CD4-positive, alpha-beta T cell treated with Interleukin-17A for 1 hour (primary cell): ENCODE measurements at regions not wholly inside any gene's neighbourhood (a gene's known extent, or its start where the extent isn't known, plus 50 kb on each side); places are given as distances from the start of the nearest gene placed in this dataset.
"Not testable (repeated sequence)": the region's sequence is repeated elsewhere in the genome, so short reads cannot be mapped to it uniquely, and the experiment has no call there.

ENCODE experiments used
- DNase-seq: peaks from one replicate; pipeline ENCODE4 v3.0.0-alpha.2; 2020

DNA sequence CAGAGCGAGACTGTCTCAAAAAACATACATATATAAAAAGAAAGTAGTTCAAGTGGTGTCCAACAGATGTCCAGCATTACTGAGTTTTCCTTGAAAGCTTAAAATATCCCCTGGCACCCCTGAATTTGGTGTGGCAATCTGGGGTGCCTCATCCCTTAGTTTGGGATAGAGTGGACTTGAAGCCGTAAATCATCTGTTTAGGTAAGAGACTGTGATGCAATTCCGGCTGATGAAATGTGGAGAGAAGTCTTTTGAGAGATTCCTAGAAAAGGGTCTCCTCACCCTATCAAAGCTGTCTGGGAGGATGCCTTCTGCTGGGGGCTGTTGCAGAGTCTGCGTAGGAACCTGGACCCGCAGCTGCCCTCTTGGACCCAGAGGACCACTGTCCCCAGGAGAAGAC is 408.0 kb downstream of the RPS24 start:
- DNase-seq, result no peak

DNA sequence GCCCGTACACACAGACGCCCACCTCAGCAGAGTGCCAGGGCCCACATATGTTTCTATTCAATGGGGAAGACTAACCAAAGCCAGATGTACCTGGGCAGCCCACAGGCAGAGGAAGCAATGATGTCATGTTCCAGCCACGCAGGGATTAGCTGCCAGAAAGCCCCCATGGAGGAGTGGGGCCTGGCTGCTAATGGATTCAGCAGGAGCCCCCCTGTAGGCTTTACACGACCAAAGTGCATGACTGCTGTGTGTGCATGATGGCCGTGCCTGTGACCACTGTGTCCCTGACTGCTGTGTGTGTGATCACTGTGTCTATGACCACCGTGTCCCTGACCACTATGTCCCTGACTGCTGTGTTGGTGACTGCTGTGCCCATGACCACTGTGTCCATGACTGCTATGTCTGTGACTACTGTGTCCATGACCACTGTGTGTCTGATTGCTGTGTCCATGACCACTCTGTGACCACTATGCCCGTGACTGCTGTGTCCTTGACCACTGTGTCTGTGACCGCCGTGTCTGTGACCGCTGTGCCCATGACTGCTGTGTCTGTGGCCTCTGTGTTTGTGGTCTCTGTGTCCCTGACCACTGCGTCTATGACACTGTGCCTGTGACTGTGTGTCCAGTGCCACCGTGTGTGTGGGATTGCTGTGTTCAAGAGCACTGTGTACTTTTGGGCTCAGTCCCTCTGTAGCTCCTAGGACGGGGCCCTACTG is 409.3 kb downstream of the RPS24 start:
- no peak for DNase-seq

DNA sequence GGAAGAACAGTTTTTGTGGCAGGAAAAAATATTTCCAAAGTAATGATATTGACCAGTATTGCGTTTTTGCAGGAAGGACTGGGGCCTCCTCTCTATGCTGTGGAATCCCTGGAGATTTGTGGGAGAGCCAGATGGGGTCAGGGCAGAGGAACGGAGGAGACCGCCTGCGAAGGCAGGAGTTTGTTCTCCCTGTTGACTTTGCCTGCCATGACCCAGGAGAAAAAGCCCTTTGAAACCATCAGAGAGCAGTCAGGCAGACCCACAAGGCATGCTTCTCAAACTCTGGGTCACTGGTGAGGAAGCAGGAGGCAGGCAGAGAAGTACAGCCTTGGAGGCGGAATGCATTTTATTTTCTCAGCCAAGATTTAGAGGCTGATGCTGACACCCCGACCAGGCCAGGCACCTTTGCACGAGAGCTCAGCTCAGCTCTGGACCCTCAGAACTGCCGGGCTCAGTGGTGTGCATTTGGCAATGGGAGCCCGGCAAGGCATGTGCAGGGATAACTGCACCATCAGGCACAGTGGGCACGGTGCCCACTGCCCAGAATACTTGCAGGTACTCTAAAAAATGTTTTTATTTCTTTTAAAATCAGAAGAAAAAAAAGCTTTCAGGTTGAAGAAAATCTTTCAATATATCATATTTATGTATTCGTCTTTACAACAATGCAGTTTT is 410.4 kb downstream of the RPS24 start:
- DNase-seq, result no peak

DNA sequence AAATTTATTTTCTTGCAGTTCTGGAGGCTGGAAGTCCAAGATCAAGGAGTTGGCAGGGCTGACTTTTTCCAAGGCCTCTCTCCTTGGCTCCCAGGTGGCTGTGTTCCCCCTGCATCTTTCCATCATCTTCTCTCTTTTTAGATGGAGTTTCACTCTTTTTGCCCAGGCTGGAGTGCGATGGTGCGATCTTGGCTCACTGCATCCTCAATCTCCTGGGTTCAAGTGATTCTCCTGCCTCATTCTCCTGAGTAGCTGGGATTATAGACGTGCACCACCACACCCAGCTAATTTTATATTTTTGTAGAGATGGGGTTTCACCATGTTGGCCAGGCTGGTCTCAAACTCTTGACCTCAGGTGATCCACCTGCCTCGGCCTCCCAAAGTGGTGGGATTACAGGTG is 411.1 kb downstream of the RPS24 start:
- DNase-seq, result not testable (repeated sequence)

DNA sequence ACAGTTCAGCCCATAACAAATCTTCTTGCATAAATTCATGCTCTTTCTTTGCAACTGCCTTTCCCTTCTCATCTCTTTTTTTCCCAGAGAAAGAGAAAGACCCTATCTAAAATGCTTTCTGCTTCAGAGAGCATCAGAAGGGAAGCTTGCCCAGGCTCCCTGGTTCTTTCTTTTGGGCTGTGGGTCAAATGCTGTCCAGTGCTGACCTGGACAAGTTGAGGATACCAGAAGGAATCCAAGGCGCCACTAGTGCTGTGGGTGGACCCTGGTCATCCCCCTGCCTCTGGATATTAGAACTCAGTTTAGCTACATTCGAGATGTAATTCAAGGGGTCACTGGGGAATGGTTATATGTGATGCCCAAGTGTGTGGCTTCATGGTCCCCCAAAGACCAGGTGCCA is 411.6 kb downstream of the RPS24 start:
- no peak for DNase-seq

DNA sequence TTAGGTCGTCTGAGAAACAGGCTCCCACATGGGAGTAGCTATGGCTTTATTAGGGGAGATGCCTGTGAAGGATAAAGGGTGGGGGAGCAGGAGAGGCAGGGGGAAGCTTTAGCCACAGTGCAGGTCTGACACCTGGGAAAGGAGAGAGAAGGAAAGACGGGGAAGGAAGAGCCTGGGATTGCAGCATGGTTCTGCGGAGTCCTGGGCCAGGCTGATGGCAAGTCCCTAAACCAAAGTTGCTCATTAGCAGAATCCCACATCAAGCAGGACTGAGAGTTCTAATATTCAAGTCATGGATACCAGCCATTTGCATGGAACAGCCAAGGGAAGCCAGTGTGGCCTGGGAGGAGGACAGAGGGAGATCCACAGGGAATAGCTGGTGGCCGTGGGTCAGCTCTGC is 414.8 kb downstream of the RPS24 start:
- no peak for DNase-seq

DNA sequence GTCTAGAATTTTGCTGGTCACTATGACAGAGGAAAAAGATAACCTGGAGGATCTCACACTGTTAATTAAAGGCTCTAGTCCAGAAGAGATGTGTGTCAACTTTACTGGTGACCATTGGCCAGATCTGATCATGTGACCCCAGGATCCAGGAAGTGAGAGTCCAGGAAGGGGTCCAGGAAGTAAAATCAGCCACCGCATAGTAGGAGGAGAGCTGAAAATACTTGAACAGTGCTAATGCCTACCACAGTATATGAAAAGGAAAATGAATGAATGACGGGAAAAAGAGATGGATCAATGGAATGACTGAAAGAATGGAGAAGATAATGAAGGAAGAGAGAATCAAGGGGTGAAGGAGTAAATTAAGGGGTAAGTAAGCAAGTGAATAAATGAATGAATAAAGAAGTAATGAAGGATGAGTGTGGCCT is 415.3 kb downstream of the RPS24 start:
- no peak for DNase-seq

DNA sequence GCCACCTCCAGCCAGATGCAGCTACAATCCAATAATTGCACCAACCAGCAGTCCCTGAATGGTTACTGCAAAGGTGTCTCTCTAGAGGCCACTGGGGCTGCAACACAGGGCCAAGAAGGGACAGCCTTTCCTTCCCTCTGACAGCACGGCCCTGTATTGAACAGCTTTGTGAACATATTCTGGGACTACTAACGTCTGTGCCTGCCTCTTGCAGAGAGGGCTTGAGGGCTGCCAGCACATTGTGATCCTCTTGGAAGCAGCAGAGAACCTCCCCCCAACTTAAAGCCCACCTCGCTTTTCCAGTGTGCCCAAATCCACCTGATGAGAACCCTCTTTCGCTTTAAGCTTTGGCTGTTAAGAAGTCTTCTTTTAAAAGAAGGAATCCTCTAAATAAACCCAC is 415.9 kb downstream of the RPS24 start:
- DNase-seq, result no peak

DNA sequence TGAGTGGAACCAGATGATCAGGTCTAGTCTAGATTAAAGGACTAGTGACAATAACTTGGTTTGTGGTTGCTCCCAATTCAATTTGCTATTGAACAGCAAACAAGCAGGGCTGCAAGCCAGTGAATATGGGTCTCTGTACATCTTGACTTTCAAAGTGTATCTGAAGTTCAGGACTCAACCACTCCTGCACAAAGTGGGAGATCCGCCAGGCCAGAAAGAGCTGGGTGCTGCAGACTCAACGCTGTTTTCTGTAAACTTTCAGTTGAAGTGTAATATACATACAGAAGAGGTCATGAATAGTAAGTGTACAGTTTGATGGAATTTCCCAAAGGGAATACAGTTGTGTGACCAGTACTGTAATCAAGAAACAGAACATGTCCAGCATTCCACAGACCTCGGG is 416.6 kb downstream of the RPS24 start:
- no peak for DNase-seq

DNA sequence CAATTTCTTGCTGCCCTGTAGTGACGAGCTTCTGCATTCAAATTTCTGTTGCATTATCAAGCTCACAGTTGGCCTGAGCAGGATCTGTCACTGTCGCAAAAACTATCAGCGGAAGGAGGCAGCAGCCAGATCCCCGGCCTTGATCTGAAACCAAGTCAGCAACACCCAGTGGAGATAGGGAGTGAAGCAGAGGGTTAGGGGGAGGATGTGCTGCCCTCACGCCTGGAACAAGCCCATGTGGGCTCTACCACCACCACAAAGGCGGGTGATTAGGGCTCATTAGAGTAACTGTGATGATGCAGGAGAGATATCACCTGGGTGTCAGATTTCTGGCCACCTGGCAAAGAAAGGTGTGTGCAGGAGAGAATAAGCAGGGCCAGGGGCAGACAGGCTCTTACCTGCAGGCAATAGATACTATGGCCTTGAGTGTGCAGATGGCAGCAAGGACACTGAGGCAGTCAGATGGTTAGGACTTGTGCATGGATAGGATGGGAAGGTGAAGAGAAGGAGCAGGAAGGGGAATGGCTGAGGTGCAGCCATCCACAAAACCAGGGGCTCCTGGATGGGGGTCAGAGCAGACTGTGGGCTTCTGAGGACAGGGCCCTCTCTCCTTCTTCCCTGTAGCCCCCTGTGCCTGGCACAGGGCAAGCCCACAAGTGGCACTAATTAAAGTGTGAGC is 417.3 kb downstream of the RPS24 start:
- DNase-seq, result no peak

DNA sequence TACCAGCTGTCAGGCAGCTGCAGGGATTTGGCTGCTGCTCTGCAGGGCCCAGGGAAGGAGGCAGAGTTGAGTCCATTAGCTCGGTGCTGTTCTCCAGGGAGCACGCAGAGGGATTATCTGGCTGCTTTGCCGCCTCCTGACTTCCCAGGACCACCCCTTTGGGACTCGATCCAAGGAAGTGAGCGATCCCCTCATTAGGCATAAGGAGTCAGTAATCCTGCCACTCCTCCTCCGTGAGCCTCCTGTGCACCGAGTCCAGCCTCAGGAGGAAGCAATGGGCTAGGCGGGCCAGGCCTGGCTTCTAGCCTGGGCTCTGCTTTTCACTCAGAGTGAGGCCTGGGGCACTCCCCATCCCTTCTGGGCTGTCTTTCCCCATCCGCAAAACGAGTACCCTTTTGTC is 417.9 kb downstream of the RPS24 start:
- no peak for DNase-seq

DNA sequence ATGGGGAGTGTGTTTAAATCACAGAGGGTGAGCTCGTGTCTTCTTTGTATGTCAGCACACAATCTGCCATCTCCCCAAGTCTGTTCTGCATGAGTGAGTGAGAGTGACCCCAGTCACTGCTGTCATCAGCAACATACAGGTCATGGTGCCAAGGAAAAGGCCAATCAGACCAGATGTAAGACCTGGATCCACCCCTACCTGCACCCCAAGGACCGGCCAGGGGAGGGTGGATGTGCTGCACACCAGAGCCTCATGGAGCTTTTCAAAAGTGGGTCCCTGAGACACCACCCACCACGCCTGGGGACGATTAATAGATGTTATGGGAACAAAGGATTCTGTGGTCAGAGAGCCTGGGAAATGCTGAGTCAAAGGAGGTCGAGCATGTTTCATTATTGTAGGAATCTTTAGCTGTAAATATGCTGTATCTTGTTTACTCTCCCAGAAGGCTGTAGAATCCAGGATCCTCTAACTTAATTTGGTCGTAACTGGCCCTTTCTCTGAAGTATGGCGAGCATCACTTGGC is 420.5 kb downstream of the RPS24 start:
- DNase-seq, result no peak

DNA sequence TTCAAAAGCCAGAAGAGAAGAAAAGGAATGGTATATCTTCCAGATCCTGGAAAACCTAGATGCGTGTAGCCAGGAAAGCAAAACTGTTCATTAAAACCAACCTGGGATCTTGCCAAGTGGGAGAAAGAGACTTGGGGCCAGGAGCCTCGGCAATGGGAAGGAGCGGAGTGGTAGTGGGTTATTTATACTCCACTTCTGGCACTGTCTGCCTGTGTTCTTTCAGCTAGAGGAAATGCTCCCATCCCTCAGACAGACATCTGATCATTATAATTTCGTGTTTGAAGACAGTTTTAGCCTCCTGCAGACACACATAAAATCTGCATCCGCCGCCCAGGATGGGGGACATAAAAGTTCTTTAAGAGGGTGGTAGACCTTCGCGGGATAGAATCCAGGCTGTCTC is 421.6 kb downstream of the RPS24 start:
- DNase-seq, result no peak

DNA sequence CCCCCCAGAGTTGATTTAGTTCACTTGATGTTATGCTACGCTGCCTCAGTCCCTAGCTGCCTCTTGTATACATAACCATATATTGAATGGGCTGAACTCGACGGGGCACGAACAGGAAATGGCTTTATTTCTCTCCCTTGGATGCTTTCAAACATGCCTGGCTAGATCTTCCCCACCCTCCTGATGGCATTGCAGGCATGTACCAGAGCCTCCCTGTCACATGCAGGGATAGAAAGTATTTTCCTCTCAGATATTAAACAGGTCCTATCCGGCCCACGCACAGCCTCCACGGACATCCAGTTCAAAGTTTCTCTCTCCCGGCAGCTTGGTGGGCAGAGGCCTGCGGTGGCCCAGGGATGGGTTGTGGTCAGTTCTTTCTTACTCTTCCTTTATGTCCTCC is 422.1 kb downstream of the RPS24 start:
- DNase-seq, result no peak

DNA sequence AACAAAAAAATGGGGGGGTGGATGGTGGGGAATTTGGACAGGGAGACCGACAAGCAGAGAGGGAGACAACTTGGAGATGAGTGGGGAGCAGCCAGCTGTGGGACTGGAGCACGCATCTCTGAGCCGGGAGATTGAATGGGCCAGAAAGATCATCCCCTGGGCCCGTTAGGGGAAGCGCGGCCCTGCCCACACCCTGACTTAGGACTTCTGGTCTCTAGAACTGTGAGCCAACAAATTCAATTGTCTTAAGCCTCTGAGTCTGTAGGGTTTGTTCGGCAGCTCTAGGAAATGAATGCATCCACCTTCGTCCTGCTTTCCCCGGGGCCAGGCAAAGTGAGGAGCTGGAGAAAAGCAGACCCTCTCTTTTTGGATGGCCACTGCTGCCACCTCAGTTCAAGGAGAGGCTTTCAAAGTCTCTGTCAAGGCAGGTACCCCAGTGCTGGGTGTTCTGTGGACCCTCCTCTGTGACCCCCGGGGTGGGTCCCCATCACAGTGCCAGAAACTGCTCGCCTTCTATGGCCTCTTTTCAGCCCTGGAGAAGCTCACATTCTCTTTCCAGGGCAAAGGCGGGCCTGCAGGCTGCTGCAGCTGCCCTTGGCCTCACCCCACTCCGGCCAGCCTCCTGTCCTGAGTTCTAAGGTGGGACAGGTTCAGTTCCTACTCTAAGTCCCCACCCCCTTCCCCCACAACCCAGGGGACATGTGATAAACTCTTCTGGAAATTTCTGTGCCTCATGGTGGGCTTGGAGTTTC is 423.2 kb downstream of the RPS24 start:
- DNase-seq, result no peak

DNA sequence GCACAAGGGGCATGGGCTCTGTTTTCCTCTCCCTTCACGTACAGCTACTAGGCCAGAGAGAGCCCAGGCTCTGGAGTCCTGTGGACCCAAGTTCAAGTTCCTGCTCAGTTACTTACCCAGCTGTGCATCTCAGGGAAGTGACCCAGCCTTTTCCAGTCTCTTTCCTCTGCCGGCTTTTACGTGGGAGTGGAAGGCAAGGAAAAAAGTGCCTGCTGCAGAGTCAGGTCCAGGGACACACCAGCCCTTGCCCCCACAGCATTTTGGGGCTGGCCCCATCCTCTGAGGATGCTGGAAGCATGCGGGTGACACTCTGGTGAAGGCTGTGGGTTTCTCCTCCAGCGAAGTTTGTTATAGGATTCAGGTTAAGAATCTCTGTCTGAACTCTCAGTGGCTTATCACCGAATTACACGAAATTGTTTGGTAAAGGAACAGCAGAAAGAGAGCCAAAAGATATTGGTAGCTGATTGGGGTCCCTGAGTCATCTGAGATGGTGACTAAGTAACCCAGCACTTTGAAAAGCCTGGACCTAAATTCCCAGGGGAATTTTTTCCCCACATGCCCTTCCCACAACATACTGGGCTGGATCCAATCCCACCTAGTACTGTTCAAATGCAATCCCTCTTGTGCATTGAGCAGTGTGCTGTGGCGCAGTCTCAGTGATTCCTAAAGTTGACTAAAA is 424.3 kb downstream of the RPS24 start:
- no peak for DNase-seq

DNA sequence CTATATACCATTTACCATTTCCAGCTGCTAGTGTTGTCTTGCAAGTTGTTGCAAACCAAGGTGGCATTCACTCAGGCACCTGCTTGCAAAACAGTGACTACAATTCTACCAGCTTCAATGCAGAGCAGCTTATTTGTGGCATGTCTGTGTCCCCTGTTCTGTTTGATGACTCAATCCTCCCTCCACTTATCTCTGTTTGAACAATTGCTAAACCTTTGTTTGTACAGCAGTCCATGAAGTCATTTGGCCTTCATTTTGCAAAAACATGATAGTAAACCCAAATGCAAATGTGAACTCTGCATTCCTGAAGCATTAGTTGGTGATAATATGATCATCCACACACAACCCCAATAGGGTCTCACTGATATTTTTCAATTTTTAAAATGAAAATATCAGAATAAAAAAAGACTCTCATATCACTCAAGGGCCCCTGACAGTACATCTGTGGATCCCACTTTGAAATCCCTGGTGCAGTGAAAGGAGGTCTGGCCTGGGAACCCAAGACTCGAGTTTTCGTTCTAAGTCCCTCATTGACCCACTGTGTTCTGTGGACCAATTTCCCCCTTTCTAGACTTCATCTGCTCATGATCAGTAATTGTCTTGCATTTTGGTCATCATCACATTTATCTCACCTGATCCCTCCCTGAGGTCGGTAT is 425.4 kb downstream of the RPS24 start:
- no peak for DNase-seq

DNA sequence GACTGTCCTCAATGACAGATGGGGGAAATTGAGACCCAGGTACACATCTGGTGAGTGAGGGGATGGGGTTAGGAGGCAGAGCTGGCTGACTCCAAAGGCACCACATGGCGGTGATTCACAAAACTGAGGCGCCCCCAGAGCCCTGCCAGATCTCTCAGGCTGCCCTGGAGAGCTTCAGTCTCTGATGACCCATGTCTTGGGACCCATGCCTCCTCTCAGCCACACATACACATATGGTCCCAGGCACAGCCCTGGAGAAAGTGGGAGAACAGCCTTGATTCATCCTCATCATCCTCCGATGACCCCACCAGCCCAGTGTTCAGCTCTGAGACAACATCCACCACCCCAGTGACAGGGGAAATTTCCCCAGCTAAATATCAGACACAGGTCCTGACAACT is 426.0 kb downstream of the RPS24 start:
- no peak for DNase-seq

DNA sequence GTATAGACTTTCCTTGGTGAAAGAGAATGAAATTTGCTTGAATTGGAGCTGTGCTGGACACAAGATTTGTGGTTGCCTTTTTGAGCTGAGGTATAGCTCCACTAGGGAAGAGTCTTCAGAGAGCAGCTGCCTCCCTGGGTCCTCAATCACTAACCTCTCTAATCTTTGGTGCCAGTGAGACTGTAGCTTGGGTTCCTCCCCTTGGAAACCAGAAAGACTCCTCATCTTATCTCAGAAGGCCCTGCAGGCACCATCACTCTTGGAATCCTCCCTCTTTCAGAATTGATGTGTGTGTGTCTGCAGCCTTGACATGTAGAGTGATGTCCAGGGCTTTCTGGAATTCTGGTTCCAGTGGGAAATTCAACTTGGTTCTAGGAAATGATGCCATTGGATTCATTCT is 426.5 kb downstream of the RPS24 start:
- DNase-seq, result no peak

DNA sequence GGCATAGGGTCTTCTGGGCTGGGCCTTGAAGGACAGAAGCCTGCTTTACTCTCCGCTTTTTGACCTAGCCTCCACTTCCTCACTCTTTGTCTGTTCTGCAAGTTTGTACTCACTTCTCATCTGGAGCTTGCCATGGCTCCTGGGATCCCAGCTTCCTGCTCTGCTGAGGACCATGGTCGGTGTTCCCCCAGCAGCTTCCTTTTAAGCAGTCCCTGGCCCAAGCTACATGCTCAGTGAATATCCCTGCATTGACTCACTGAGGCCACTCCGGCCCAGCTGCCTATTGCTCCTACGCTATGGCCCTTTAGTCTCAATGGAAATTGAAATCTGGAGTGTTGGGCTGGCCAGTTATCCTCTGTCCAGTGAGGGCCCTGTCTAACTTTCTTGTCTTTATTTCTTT is 427.7 kb downstream of the RPS24 start:
- DNase-seq, result no peak

DNA sequence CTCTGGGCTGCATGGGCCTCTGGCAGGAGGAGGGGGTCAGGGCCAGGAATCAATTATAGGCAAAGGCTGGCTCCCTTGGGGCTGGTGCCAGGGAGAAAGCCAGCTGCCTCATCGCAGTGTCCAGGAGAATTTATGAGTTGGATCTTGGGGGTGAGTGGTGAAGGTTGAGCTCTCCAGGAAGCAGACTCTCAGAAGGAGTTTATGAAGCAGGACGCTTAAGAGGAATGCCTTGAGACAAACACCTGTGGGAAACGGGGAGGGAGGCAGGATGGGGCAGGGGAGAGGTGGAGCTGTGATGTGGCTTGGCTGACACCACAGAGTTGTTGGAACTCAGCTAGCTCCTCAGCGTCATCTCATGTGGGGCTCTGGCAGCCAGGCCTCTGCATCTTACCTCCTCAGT is 428.5 kb downstream of the RPS24 start:
- DNase-seq, result no peak

DNA sequence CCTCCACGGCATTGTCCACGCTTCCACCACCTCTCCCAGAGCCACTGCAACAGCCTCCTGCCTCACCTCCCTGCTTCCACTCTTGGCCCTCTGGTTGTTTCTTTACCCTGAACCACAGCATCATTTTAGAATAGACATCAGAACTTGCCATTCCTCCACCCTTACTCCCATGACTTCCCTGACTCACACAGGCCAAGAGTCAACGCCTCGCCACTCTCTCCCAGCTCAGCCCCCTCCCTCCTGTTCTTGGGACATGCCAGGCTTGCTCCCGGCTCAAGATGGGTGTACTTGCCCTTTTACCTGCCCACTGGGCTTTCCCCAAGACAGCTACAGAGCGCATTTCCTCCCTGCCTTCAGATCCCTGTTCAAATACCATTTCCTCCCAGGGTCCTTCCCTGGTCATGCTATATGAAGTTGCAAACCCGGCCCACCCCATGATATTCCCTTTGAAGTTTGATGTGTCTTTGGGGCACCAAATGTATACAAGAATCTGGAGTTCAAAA is 429.1 kb downstream of the RPS24 start:
- DNase-seq, result no peak
